ENCODE measurements at regions not wholly inside any gene's neighbourhood (a gene's known extent, or its start where the extent isn't known, plus 50 kb on each side); places are given as distances from the start of the nearest gene placed in this dataset.
"Not testable (repeated sequence)": the region's sequence is repeated elsewhere in the genome, so short reads cannot be mapped to it uniquely, and the experiment has no call there.

DNA sequence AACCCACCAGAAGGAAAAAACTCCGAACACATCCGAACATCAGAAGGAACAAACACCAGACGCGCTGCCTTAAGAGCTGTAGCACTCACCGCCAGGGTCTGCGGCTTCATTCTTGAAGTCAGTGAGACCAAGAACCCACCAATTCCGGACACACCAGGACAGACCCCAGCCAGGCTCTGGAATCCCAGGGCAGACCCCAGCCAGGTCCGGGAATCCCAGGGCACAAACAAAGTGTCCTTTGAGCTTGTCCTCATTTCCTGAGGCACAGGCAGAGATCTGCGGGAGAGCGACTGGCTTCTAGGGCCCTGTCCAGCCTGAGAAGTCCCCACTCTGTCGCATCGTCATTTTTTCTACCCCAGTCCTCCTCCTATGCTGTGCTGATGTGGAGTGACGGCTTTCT is 461.1 kb downstream of the ACTL7B start:
- no peak for DNase-seq

DNA sequence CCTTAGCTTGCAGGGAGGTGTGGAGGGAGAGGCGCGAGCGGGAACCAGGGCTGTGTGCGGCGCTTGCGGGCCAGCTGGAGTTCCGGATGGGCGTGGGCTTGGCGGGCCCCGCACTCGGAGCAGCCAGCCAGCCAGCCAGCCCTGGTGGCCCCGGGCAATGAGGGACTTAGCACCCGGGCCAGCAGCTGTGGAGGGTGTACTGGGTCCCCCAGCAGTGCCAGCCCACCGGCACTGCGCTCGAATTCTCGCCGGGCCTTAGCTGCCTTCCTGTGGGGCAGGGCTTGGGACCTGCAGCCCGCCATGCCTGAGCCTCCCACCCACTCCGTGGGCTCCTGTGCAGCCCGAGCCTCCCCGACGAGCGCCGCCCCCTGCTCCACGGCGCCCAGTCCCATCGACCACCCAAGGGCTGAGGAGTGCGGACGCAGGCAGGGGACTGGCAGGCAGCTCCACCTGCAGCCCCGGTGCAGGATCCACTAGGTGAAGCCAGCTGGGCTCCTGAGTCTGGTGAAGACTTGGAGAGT is 462.2 kb downstream of the ACTL7B start:
- DNase-seq = not testable (repeated sequence)

DNA sequence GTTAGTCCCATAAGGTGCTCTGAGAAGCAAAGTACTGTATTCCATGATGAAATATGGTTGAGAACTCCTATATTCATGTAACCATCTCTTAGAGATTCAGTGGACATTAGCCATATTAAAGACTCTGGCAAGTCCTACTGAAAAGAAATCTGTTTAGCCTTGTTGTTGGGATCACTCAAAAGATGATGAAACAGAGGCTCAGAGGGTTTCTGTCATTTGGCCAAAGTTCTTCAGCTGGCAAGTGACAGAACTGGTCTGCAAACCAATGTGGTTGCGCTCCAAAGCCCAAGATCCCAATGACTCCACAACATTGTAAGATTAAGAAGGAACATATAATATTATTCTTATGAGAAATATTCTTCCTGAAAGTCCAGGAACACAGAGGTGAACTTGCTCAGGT is 462.9 kb downstream of the ACTL7B start:
- no peak for DNase-seq

DNA sequence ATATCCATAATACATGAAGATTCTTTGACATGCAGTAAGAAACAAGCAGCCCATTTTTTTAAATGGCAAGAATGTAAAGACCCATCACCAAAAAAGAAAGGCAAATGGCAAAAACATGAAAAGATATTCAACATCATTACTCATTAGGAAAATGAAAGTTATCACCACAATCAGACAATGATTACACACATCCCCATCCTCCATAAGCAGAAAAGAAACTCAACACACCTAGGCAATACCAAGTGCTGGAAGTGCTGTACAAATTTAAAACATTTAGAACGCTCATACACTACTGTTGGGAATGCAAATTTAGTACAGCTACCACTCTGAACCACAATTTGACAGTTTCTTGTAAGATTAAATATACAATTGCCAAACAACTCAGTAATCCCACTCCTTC is 466.7 kb downstream of the ACTL7B start:
- DNase-seq = no peak

DNA sequence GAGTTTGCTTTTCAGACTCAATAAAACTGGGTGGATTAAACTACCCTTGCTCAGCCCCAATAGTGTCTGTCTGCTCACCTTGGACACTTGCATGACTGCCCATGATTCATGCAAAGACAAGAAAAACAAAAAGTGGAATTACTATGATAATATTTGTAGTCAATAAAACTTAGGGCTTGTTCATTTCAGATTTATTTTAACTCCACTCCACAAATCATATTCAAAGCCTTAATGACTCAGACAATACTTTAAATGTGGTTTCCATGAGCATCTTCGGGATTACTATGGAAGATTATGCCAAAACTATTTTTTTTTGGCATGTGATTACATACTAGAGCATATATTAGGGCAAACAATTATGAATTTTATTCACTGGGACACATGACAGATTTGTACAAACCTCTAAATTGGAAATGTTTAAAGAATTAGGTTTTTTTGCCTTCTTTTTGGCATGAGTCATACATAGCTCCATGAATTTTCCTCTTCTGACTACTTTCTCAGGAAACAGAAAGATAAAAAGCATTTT is 468.9 kb downstream of the ACTL7B start:
- peak; percentile 94 for DNase-seq

DNA sequence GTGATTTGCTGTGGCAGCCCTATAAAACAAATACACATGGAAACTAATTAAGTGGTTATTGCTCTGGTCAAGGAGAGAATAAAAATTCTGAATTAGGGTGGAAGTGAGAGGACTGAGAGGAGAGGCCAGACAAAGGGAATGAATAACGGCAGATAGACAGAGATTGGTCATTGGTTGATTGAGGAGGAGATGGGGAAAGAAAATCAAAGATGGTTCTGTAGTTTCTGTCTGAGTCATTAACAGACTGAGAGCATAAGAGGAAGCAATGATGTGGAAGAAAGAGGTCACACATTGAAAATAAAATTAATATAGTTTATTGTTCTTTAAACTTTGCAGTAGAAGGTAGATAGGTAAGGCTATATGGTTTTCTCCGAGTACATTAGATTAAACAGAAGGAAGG is 469.8 kb downstream of the ACTL7B start:
- no peak for DNase-seq

DNA sequence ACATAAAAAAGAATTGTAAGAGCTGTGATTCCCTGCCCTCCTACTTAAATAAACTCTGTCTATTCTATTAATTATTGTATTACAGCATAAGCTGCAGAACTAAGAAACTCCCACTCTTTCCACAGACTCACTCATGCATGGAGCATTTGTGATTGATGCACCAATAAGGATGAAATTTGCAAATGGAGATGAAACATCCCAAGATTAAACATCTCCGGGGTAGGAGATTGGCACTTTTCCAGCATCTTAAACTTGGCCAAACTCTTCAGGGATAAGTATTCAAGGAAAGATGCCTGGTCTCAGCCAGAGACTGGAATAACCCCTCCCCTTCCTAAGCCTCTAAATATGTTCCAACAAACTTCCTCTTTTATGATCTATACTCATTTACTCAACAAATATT is 472.0 kb downstream of the ACTL7B start:
- peak; percentile 37 for DNase-seq

DNA sequence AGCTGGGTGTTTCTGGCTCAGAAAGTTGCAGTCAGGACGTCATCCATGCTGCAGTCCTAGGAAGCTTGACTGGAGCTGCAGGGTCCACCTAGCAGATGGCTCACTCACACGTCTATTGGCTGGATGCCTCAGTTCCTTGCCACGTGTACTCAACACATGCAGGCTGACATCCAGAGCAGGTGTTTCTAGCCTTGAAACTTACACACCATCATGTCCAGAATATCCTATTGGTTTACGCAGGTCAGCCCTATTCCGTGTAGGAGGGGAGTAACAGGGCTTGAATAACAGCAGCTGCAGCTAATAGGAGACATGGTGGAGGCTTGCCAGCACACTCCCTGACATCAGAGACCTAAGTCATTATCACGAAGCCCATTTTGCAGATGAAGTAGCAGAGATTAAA is 473.5 kb downstream of the ACTL7B start:
- no peak for DNase-seq

DNA sequence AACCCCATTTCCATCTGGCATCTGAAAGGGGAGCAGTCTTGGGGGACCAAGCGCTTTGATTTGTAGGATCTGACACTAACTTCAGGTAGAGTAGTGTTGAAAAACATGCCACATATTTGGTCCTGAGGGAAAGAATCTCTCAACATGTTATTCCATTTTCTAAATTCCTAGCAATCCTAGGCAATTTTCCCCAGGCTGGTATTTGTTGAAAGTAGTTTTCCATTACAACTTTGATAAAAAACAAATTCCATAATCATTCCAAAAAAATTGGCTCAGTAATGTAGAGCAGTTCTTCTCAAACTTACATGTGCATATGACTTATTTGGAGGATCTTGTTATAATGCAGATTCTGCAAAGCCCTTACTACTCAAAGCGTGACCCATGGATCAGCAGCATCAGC is 477.9 kb downstream of the ACTL7B start:
- no peak for DNase-seq

DNA sequence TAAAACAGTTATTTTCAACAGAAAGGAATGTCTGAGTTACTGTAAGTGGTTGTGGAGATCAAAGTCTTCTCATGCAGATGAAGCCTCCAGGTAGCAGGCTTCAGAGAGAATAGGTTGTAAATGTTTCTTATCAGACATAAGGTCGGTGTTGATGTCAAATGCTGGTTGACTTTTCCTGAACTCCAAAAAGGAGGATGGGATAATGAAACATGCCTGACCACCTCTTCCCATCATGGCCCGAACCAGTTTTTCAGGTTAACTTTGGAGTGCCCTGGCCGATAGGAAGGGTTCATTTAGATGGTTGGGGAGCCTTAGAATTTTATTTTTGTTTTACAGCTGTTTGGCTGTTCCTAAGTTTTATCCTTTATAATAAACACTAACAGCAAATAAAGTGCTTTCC is 478.4 kb downstream of the ACTL7B start:
- no peak for DNase-seq

DNA sequence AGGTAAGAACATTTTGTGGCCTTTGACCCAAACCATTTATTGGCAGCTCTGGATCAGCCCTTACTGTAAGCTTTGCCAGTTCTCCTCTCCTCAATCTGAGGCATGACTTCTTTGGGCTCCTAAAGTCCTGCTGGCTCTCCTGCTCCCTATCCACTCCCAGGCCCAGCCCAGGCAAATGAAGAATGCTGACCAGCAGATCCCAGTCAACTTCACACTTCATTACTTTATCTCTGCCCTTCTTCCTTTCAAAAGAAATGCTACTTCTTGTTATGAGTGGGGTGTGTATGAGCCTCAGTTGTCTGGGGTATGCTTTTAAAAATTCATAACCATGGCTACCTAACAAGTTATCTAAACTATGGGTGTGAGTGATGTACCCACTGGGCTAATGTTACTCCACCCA is 479.6 kb downstream of the ACTL7B start:
- DNase-seq = no peak

DNA sequence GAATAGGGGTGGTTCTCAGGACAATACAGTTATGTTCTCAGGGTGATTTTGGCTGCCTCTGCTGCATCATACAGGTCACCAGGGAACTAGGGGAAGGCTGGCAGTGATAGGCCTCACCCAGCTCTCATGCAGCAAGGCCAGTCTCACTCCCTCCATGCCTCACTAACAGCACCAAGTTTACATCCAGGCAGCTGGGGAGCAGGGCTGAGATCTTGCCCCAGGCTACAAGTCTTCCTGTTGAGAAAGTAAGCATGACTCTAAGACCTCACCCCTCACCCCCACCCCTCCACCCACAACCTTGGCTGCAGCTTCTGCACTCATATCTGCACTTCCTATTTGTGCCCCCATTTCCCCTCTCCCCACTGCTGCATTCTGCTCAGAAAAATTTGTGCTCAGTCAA is 481.2 kb downstream of the ACTL7B start:
- no peak for DNase-seq

DNA sequence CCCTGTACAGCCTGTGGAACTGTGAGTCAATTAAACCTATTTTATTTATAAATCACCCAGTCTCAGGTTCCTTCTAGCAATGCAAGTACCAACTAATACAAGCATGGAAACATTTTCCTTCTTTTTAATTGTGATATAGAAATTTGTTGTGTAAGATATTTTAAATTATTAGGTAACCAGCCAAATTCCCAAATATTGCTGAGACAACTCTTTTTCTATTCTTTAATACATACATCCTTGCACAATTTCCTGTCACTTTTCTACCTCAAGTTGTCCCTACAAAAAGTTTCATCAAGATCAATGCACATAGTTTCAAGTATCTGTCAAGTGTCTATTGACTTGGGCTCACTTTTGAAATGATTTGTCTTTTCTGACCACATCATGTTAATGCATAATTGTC is 488.6 kb downstream of the ACTL7B start:
- no peak for DNase-seq

DNA sequence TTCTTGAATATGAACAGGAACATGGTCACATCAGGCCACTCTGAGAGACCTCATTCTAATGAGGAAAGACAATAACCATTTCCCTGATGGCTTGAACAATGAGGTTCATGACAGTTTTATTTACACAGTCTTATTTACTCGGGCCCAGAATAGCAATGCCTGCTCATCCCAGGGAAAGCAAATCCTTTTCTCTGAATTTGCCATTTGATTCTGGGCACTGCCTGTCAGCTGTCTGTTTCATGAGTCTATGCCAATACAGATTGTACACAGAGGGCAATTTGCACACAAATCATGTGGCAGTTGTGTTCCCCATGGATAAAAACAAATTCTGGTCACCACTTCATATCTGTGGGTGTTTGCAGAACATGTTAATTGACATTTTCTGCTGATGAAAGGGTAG is 492.5 kb downstream of the ACTL7B start:
- no peak for DNase-seq

DNA sequence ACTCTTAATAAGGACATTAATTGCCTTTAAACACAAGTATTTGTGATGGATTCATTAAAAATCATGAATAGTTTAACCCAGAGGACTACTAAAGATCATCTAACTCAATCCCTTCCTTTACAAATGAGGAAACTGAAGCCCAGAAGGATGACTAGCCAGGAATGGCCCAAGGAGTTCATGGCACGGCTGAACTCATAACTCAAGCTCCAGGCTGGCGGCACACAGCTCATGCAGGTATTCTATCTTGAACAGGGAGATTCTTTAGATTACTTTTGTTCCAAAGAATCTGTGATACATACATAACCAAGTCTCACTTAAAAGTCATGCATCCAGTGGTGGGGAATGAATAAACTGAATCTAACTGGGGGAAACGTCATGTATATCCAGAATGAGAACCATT is 495.5 kb downstream of the ACTL7B start:
- no peak for DNase-seq

DNA sequence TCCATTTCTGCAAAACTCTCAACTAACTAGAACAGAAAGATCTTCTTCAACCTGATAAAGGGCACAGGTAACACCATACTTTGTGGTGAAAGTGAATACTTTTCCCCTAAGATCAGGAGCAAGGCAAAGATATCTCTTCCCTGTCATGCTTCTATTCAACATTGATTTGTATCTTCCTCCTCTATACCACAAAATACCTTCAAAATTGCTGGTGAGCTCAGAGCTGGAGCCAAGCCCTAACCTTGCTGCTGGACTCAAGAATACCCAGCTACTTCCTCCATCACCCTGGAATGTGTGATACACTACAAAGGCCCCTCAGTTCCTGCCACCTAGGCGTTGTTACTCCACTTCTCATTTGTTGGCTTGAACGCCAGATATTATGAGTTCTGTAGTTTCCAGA is 499.0 kb downstream of the ACTL7B start:
- no peak for DNase-seq

DNA sequence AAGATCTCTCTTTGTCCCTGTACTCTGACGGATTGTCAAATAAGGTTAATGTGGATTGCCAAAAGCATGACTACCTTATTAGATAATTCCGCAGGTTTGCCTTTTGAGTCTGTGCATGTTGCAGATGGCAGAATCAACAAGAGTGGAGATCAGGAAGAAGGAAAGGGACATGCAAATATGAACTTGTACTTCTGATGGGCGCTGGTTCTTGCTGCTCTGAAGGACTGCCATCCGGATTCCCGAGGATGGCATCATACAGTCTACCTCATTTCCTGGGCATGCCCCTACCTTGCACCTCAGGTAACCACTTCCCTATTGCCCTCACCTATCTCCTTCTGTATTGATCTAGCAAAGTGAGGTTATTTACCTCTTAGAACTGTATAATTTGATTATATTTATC is 504.2 kb downstream of the ACTL7B start:
- DNase-seq = no peak

DNA sequence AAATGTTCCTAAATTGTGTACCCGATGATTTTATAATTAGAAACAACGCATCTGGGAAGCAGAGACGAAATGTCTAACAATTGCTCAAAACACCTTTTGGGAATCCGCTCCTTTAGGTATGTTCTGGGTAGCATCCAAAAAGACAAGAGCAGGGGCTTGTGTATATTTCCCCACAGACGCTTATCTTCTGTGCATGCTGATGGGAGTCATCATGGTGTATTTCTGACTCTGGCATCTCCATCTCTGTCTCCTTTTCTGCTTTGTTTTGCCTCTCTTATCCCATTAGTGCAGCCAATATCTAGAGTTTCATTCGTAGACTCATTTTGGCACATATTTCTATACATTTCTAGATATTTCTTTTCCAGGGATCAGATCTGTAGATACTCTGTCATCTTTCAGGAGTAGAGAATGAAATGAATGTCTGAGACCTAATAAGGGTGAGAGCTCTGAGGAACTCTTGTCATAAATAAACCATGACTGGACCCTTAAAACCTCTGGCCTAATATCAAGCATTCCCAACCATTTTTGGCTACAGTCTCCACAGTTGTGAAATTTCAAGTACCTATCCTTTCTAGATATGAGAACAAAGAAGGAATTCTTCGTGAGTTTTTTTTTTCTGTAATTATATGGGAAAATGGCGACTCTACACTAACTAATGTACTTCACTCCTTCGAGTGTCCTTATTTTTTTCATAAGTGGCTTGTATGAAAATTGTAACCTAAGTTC is 508.2 kb downstream of the ACTL7B start:
- DNase-seq = peak; percentile 2

DNA sequence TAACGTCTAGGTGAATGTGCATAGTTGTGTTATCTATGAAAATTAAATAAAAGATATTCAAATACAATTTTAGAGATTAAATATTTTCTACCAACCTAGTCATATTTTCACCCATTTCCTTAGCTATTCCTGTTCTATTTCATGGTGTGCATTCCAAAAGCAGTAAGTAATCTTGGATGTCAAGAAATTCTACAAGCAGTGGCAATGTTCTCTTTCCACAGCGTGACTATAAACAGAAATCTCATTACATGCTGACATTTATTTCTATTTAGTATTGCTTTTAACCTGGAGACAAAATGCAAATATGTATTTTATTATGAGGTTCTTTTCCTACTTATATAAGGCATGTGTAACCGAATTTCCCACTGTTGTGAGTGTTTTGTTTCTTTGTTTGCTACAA is 510.0 kb downstream of the ACTL7B start:
- DNase-seq = no peak

DNA sequence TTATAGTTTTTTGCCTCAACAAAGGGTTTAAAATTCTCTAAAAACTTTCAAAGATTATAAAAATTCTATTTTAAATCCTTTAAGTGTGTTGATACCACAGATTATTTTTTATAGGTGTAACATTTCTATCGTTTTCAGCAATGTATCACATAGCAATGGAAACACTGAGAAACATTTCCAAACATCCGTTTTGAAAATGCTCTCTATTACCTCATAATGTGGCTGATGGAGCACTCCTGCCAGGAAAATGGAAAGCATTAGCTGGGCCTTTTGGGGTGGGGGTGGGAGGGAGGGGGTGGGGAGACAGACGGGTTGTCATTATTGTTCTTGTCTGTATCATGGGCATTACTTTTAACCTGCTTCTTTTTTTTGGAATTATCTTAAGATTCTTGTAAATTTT is 516.5 kb downstream of the ACTL7B start:
- no peak for DNase-seq

DNA sequence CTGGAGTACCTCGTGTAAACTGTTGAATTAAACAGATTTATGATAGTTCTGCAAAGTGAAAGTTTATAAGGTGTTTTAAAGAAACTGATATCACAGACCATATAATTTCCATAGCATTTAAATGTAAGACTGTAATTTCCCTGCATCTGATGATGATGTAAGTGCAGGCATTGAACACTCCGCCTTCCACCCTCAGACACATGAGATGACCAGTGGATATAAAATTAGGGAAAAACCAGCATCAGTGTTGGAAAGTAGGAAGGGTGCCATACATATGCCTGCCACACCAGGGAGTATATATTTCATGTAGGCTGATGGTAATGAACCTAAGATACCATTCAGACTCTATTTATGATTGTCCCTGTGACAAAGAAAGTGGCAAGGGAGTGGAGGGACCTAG is 519.2 kb downstream of the ACTL7B start:
- DNase-seq = no peak

DNA sequence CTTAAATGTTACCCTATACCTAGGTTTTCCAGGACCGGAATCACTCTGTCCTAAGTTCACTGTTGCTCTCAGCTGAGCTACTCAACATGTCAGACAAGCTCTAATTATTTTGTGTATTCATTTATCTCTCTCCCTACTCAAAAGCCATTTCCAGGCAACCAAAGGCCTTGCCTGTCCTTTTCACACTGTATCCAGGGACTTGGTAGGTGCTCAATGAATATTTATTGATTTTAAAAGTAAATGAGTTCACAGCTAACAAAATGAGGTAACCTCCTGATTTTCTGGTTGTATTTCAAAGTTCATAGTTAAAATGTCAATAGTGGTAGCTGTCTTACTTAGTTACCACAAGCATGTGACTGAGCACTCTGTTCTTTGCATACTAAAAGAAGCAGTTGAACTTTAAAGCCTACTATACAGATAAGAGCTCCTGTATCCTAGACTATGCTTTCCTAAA is 522.2 kb downstream of the ACTL7B start:
- DNase-seq = no peak

DNA sequence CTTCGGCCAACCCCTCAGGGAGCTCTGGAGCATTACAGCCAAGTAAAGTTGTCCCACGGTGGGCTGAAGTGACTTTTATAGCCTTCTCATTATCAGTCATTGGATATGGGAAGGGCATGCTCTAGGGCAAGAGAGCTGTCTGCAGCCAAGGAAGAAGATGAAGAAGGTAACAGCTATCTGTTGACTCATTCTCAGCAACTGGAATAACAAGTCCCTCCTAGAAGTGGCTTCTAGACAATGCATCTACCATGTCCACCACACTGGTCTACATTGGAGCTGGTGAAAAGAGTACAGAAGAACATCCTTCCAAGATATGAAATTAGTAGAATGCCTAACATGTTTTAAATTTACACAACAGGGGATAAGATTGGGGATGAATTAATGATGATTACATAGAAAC is 524.2 kb downstream of the ACTL7B start:
- no peak for DNase-seq

DNA sequence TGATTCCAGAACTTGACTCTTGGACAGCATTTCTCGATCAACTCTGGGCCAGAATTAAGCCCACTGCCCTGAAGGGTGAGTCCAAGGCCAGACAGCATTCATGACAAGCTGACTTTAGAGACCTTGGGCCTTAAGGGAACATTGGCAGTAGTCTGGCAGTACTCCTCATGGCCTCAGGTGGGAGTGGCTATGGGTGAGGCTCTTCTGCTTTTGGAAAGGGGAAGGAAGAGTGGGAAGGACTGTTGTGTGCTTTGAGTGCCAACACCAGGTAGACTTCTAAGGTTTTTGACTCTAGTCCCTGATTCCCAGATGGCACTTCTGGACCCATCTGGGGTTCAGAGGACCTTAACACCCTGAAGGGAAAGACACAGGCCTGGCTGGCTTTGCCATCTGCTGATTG is 530.4 kb downstream of the ACTL7B start:
- no peak for DNase-seq

DNA sequence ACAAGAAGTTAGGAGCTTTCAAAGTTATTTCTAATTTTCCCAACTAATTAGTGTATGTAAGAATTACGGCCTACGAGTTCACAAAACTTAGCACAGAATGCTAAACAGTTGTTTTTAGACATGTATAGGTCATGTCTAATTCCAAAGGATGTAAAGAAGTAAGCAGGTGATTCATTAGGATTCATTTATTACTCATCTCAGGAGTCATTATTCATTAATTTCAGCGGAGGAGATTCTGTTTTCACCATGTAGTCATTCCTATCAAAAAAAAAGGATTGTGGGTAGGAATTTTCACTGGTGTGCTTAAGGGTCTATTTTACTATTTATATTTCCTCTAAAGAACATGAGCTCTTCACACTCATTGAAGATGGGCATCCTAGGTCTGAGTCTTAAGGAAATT is 532.2 kb downstream of the ACTL7B start:
- DNase-seq = no peak
